DOHH2 (cell line): ENCODE measurements at regions not wholly inside any gene's neighbourhood (a gene's known extent, or its start where the extent isn't known, plus 50 kb on each side); places are given as distances from the start of the nearest gene placed in this dataset.

Source experiments
- EZH2phosphoT487 ChIP-seq: fragments of 200-600 bp; sonication (generic); IDR thresholded peaks from 2 replicates; pipeline ENCODE4 v1.6.1; 2017; ENCODE audit warnings: borderline replicate concordance, mild to moderate bottlenecking, antibody characterized with exemption, low read length, moderate library complexity, mixed read lengths
- TF ChIP-seq, protein P1 (sequence below): fragments of 200-600 bp; sonication (generic); IDR thresholded peaks from one replicate; pipeline ENCODE4 v1.5.1; 2014; ENCODE audit warnings: antibody characterized with exemption, mild to moderate bottlenecking, low read depth, low read length; ENCODE audit not compliant: poor library complexity, severe bottlenecking

DNA sequence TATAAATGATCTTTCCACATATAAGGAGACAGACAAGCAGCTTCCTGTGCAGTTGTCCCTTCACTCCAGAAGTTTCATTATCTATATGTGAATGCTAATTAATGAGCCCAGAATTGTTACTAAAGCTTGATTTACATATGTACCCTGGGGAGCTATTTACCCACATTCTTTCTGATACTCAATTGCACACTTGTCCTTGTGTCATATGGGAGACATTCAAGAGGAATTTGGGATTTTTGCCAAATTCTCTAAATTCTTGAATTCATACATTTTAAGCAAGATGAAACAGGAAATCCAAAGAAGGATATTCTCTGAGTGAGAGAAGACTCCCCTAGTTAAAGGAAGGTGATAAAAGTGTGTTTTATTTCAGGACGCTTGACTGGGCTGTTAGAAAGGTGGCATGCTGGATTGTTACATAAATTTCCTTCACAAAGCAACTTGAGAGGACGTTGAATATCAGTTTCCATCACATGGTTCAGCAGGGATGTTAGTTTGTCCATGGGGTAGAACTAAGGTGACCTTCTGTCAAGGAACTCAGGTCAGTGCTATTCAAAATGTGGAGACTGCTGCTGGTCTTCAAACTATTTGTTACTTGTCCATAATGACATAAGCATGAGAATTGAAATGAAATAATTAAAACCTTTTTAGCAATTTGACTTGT lies 368.2 kb downstream of the IRS1 start:
- TF ChIP-seq, protein P1, sequence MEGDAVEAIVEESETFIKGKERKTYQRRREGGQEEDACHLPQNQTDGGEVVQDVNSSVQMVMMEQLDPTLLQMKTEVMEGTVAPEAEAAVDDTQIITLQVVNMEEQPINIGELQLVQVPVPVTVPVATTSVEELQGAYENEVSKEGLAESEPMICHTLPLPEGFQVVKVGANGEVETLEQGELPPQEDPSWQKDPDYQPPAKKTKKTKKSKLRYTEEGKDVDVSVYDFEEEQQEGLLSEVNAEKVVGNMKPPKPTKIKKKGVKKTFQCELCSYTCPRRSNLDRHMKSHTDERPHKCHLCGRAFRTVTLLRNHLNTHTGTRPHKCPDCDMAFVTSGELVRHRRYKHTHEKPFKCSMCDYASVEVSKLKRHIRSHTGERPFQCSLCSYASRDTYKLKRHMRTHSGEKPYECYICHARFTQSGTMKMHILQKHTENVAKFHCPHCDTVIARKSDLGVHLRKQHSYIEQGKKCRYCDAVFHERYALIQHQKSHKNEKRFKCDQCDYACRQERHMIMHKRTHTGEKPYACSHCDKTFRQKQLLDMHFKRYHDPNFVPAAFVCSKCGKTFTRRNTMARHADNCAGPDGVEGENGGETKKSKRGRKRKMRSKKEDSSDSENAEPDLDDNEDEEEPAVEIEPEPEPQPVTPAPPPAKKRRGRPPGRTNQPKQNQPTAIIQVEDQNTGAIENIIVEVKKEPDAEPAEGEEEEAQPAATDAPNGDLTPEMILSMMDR: no peak
- TF ChIP-seq EZH2phosphoT487: no peak
